HL-60 (cell line): ENCODE measurements at regions not wholly inside any gene's neighbourhood (a gene's known extent, or its start where the extent isn't known, plus 50 kb on each side); places are given as distances from the start of the nearest gene placed in this dataset.

Experiments
- POLR2AphosphoS5 ChIP-seq: IDR thresholded peaks from 2 replicates; pipeline ENCODE4 v1.6.1; 2012; ENCODE audit warnings: low read depth
- TF ChIP-seq, protein P1 (sequence below): IDR thresholded peaks from one replicate; pipeline ENCODE4 v1.5.1; 2011; ENCODE audit warnings: low read length, control low read depth, inconsistent platforms; ENCODE audit not compliant: insufficient read depth

- TF ChIP-seq, protein P1, sequence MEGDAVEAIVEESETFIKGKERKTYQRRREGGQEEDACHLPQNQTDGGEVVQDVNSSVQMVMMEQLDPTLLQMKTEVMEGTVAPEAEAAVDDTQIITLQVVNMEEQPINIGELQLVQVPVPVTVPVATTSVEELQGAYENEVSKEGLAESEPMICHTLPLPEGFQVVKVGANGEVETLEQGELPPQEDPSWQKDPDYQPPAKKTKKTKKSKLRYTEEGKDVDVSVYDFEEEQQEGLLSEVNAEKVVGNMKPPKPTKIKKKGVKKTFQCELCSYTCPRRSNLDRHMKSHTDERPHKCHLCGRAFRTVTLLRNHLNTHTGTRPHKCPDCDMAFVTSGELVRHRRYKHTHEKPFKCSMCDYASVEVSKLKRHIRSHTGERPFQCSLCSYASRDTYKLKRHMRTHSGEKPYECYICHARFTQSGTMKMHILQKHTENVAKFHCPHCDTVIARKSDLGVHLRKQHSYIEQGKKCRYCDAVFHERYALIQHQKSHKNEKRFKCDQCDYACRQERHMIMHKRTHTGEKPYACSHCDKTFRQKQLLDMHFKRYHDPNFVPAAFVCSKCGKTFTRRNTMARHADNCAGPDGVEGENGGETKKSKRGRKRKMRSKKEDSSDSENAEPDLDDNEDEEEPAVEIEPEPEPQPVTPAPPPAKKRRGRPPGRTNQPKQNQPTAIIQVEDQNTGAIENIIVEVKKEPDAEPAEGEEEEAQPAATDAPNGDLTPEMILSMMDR, result no peak
- TF ChIP-seq POLR2AphosphoS5, result no peak
These were observed 343.8 kb upstream of the CHD1 start for GRCh38 chr5:99272576-99272975.
